ENCODE measurements at regions not wholly inside any gene's neighbourhood (a gene's known extent, or its start where the extent isn't known, plus 50 kb on each side); places are given as distances from the start of the nearest gene placed in this dataset.

GRCh38 chr6:47377971-47378370 is 68.3 kb upstream of the TNFRSF21 start:
- Histone ChIP-seq H3K4me1 (ENCODE audit: insufficient read depth, low read length, severe bottlenecking) (no peaks in the 10 kb centered on the region), H3K79me2 (ENCODE audit: insufficient read depth, low read length) (no peaks in the 10 kb centered on the region), H3K4me2 (ENCODE audit: low read length) (no peak overlapping the region), H3K9me2 (ENCODE audit: low read depth, low read length) (no peaks in the 10 kb centered on the region), H3F3A (ENCODE audit: insufficient read depth, low read length) (no peaks in the 10 kb centered on the region), H3K9ac (ENCODE audit: low read length) (no peak overlapping the region), H4K20me1 (ENCODE audit: insufficient read depth, low read length) (no peaks in the 10 kb centered on the region), H3K27me3 (ENCODE audit: insufficient read depth, low read length) (no peaks in the 10 kb centered on the region), H3K36me3 (ENCODE audit: insufficient read depth, low read length) (no peaks in the 10 kb centered on the region), H3K4me3 (ENCODE audit: low read depth, low read length, poor library complexity, severe bottlenecking) (no peak overlapping the region), H3K9me3 (ENCODE audit: low read length) (no peaks in the 10 kb centered on the region), H2AFZ (ENCODE audit: low read length) (no peak overlapping the region), H3K27ac (ENCODE audit: low read depth, low read length, poor library complexity, severe bottlenecking) (no peak overlapping the region)
- no peak for TF ChIP-seq EZH2 (IDR thresholded peaks at IDR 0.05; ENCODE audit: borderline replicate concordance, low read length)
- no peak for TF ChIP-seq CTCF (IDR thresholded peaks at IDR 0.05; ENCODE audit: low read length)

- no peaks in the 10 kb centered on the region for H3K4me1 ChIP-seq (ENCODE audit: insufficient read depth, low read length, severe bottlenecking)
- TF ChIP-seq CTCF (IDR thresholded peaks at IDR 0.05; ENCODE audit: low read length) = no peak
- TF ChIP-seq EZH2 (IDR thresholded peaks at IDR 0.05; ENCODE audit: borderline replicate concordance, low read length) = no peak
- H3K36me3 ChIP-seq (ENCODE audit: insufficient read depth, low read length) = no peaks in the 10 kb centered on the region
- H4K20me1 ChIP-seq (ENCODE audit: insufficient read depth, low read length) = no peaks in the 10 kb centered on the region
- no peaks in the 10 kb centered on the region for H3K9me2 ChIP-seq (ENCODE audit: low read depth, low read length)
- H3K4me2 ChIP-seq (ENCODE audit: low read length) = no peak overlapping the region
- no peaks in the 10 kb centered on the region for H3K9me3 ChIP-seq (ENCODE audit: low read length)
- H3K9ac ChIP-seq (ENCODE audit: low read length) = no peak overlapping the region
- H3K27me3 ChIP-seq (ENCODE audit: insufficient read depth, low read length) = no peaks in the 10 kb centered on the region
- H3F3A ChIP-seq (ENCODE audit: insufficient read depth, low read length) = no peaks in the 10 kb centered on the region
- no peak overlapping the region for H2AFZ ChIP-seq (ENCODE audit: low read length)
- no peaks in the 10 kb centered on the region for H3K79me2 ChIP-seq (ENCODE audit: insufficient read depth, low read length)
- no peak overlapping the region for H3K27ac ChIP-seq (ENCODE audit: low read depth, low read length, poor library complexity, severe bottlenecking)
- H3K4me3 ChIP-seq (ENCODE audit: low read depth, low read length, poor library complexity, severe bottlenecking) = no peak overlapping the region
Measured at GRCh38 chr6:47379328-47379727, 69.6 kb upstream of the TNFRSF21 start.

GRCh38 chr6:47380251-47380650 is 70.5 kb upstream of the TNFRSF21 start:
- Histone ChIP-seq H3K4me1 (ENCODE audit: insufficient read depth, low read length, severe bottlenecking) (no peaks in the 10 kb centered on the region), H3K36me3 (ENCODE audit: insufficient read depth, low read length) (no peaks in the 10 kb centered on the region), H2AFZ (ENCODE audit: low read length) (no peak overlapping the region), H3K79me2 (ENCODE audit: insufficient read depth, low read length) (no peaks in the 10 kb centered on the region), H3K4me2 (ENCODE audit: low read length) (no peak overlapping the region), H3F3A (ENCODE audit: insufficient read depth, low read length) (no peaks in the 10 kb centered on the region), H3K4me3 (ENCODE audit: low read depth, low read length, poor library complexity, severe bottlenecking) (no peak overlapping the region), H4K20me1 (ENCODE audit: insufficient read depth, low read length) (no peaks in the 10 kb centered on the region), H3K27me3 (ENCODE audit: insufficient read depth, low read length) (no peaks in the 10 kb centered on the region), H3K9me3 (ENCODE audit: low read length) (no peaks in the 10 kb centered on the region), H3K27ac (ENCODE audit: low read depth, low read length, poor library complexity, severe bottlenecking) (no peak overlapping the region), H3K9me2 (ENCODE audit: low read depth, low read length) (no peaks in the 10 kb centered on the region), H3K9ac (ENCODE audit: low read length) (no peak overlapping the region)
- TF ChIP-seq EZH2 (IDR thresholded peaks at IDR 0.05; ENCODE audit: borderline replicate concordance, low read length) (no peak), CTCF (IDR thresholded peaks at IDR 0.05; ENCODE audit: low read length) (no peak)
